Right lobe of liver (tissue), 6 donors: ENCODE measurements at regions not wholly inside any gene's neighbourhood (a gene's known extent, or its start where the extent isn't known, plus 50 kb on each side); places are given as distances from the start of the nearest gene placed in this dataset.

Experiments
- ATAC-seq, 4 donors: fragments of 200-7000 bp; cut with Tn5 transposase; one replicate each; pipeline ENCODE4 v1.9.1; 2020; ENCODE audit warnings: mild to moderate bottlenecking in 4 of 4, moderate library complexity in 4 of 4
- DNase-seq, 3 donors: peaks; one replicate each; pipeline ENCODE4 v3.0.0-alpha.2; 2020
- H3K27ac ChIP-seq, 3 donors: fragments of 200-600 bp; one replicate each; pipeline ENCODE4 v1.8.0; 2022
- H3K27me3 ChIP-seq, 2 donors: fragments of 200-600 bp; one replicate each; pipeline ENCODE4 v1.8.0; 2022
- H3K36me3 ChIP-seq, 4 donors: fragments of 200-600 bp; sonication (generic) in 1 of 4; one replicate each; pipeline versions ENCODE4 v1.5.1 to v1.8.0; 2017 to 2022; ENCODE audit warnings: control low read depth in 1 of 4
- H3K4me1 ChIP-seq, 4 donors: fragments of 200-600 bp; sonication (generic) in 1 of 4; one replicate each; pipeline versions ENCODE4 v1.5.1 to v1.8.0; 2017 to 2022; ENCODE audit warnings: control low read depth in 1 of 4
- H3K4me3 ChIP-seq, 3 donors: fragments of 200-600 bp; one replicate each; pipeline ENCODE4 v1.8.0; 2022
- H3K9me3 ChIP-seq, 4 donors: fragments of 200-600 bp; sonication (generic) in 1 of 4; one replicate each; pipeline versions ENCODE4 v1.5.1 to v1.8.0; 2017 to 2022; ENCODE audit warnings: control low read depth in 1 of 4
- CTCF ChIP-seq, 4 donors: fragments of 200-600 bp in 3 of 4; fragments of 450-650 bp in 1 of 4; IDR thresholded peaks; one replicate each; pipeline versions ENCODE4 v1.5.1 to v1.8.0; 2016 to 2022; ENCODE audit warnings: antibody characterized with exemption in 4 of 4, mild to moderate bottlenecking in 2 of 4
- POLR2A ChIP-seq: fragments of 450-650 bp; IDR thresholded peaks from one replicate; pipeline ENCODE4 v1.6.1; 2017; ENCODE audit warnings: antibody characterized with exemption, mild to moderate bottlenecking
- WGBS: methylation state at CpG from one replicate; pipeline ENCODE4 v1.1.6; 2018; ENCODE audit warnings: low coverage, low lambda C conversion rate; ENCODE audit not compliant: insufficient coverage; ENCODE audit errors: missing lambda C conversion rate; 5-methylcytosine and 5-hydroxymethylcytosine counted together
- intact Hi-C, 2 donors: fragments of 100-400 bp; cut with DNase I; formaldehyde crosslinking; loops; one replicate each; pipeline versions ENCODE4 v1.11.2 to v1.14.1; 2022
- donor health status: DM: no; HTN: yes; CAD: no.
- donor health status: DM: no; HTN: no; CAD: no.
- donor health status: DM: no; HTN: no; CAD: no.
- donor health status: DM: no; HTN: yes; CAD: no.
- donor health status: DM: no; HTN: yes; CAD: no.

DNA sequence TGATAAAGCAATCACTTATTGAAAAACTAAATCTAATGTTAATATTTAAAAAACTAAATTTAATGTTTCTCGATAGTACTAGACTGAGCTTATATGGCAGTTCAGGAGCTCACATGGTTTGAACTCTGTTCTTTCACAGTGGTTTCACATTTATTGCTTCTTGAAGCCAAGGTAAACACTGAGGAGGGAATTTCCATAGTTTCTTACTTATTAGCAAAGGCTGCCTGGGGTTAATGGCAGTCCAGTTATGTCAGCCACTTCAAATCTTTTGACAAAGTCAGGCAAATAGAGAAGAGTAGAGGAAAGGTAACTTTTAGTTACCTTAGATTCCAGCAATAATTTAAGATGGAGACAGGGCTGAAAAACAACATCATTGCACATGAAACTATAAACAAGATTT is 831.5 kb downstream of the ROBO2 start:
- no peak overlapping the region for H3K4me3 ChIP-seq
- no peak overlapping the region for H3K27ac ChIP-seq
- no peaks in the 10 kb centered on the region for H3K27me3 ChIP-seq
- 58% methylated on average over 1 of the region's 1 CpG for WGBS
- no peaks in the 10 kb centered on the region for H3K9me3 ChIP-seq
- DNase-seq (no peak), ATAC-seq (peak in 1 of 4 donors; percentile 63)
- H3K4me1 ChIP-seq: no peaks in the 10 kb centered on the region
- intact Hi-C loops: no loop called here
- H3K36me3 ChIP-seq: no peaks in the 10 kb centered on the region
- TF ChIP-seq CTCF (IDR thresholded peaks at IDR 0.05) (no peak), POLR2A (no peak)

DNA sequence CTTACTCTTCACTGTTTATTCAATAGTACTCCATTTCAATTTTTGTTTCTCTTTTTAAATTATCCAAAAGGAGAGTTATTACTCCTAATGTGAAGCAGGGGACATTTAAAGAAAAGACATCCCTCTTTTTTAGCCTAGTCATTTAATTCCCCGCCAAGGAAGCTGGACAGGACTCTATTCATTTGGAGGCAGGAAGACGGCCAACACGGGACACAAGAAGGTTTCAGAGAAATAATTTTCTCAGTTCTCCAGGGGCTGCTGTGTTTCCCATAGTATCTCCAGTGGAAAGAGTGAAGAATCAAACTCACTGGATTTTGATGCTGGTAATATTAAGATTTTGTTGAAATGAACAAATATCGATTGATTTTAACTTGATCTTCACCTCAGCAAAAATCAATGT is 833.7 kb downstream of the ROBO2 start:
- Histone ChIP-seq H3K36me3 (no peaks in the 10 kb centered on the region), H3K27ac (no peak overlapping the region), H3K4me3 (no peak overlapping the region), H3K9me3 (no peaks in the 10 kb centered on the region), H3K27me3 (no peaks in the 10 kb centered on the region), H3K4me1 (no peaks in the 10 kb centered on the region)
- intact Hi-C loops: no loop called here
- DNase-seq (no peak), ATAC-seq (no peak)
- TF ChIP-seq CTCF (IDR thresholded peaks at IDR 0.05) (no peak), POLR2A (no peak)
- 66% methylated on average over 4 of the region's 4 CpGs for WGBS

GRCh38 chr3:77885381-77885780 is 845.5 kb downstream of the ROBO2 start:
- Histone ChIP-seq H3K4me1 (no peaks in the 10 kb centered on the region), H3K27ac (no peak overlapping the region), H3K36me3 (no peaks in the 10 kb centered on the region), H3K27me3 (no peaks in the 10 kb centered on the region), H3K4me3 (no peak overlapping the region), H3K9me3 (no peaks in the 10 kb centered on the region)
- TF ChIP-seq CTCF (IDR thresholded peaks at IDR 0.05) (no peak), POLR2A (no peak)
- no peak for ATAC-seq
- no peak for DNase-seq
- intact Hi-C loops: no loop called here
- 58% methylated on average over 3 of the region's 3 CpGs for WGBS

DNA sequence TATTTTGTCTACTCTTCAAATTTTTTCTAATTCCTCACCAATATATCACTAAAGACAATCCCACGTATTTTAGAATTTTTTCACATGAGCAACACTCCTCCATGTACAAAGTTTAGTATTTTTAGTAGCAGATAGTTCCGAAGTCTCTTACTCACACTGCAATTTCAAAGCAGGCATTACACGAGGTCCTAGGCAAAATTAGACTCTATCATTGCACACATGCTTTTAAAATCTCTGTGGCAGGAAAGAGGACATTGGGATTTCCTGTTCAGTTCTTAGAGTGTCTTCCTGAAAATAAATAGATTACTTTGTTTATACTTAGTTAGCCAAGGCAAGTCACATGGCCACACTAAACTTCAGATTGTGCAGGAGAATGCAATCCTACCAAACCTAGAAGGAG is 847.7 kb downstream of the ROBO2 start:
- DNase-seq: no peak
- intact Hi-C loops: no loop called here
- no peaks in the 10 kb centered on the region for H3K27me3 ChIP-seq
- no peak for TF ChIP-seq POLR2A
- no peak for TF ChIP-seq CTCF (IDR thresholded peaks at IDR 0.05)
- H3K4me1 ChIP-seq: no peaks in the 10 kb centered on the region
- H3K9me3 ChIP-seq: no peaks in the 10 kb centered on the region
- H3K27ac ChIP-seq: no peak overlapping the region
- peak; percentile 27 to 69 (median 45) for ATAC-seq
- no peak overlapping the region for H3K4me3 ChIP-seq
- no peaks in the 10 kb centered on the region for H3K36me3 ChIP-seq
- WGBS: 21% methylated on average over 3 of the region's 3 CpGs

GRCh38 chr3:77889616-77890015 is 849.7 kb downstream of the ROBO2 start:
- no peaks in the 10 kb centered on the region for H3K9me3 ChIP-seq
- intact Hi-C loops: no loop called here
- TF ChIP-seq CTCF (IDR thresholded peaks at IDR 0.05) (no peak), POLR2A (no peak)
- H3K4me3 ChIP-seq: no peak overlapping the region
- H3K36me3 ChIP-seq: no peaks in the 10 kb centered on the region
- ATAC-seq (no peak), DNase-seq (no peak)
- no peaks in the 10 kb centered on the region for H3K27me3 ChIP-seq
- H3K4me1 ChIP-seq: no peaks in the 10 kb centered on the region
- H3K27ac ChIP-seq: no peak overlapping the region
- WGBS: 6% methylated on average over 1 of the region's 3 CpGs
